ENCODE measurements at regions not wholly inside any gene's neighbourhood (a gene's known extent, or its start where the extent isn't known, plus 50 kb on each side); places are given as distances from the start of the nearest gene placed in this dataset.

DNA sequence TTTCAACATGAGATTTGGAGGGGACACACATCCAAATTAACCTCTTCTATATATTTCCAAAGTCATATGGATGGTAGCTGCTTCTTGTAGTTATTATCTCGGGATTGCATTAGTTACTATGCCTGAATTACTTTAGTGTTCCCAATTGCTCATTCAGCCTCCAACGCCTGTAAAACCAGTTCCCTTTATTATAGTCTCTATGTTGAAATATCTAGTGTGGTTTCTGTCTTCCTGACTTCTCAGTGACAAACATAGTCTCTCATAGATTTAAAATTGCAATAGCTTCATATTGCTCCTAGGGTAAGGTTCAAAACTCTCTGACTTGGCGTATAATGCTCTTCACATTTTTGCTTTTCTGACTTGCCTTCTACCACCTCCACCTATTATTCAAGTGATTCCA lies 366.4 kb downstream of the CASP12 start:
- WGBS (ENCODE audit: extremely low coverage, insufficient coverage, insufficient read length): no CpG with 5 or more reads among the region's 3 CpGs
- Histone ChIP-seq H4K91ac (ENCODE audit: low read depth, low read length) (no peak overlapping the region), H3K9ac (ENCODE audit: low read length) (no peak overlapping the region)

DNA sequence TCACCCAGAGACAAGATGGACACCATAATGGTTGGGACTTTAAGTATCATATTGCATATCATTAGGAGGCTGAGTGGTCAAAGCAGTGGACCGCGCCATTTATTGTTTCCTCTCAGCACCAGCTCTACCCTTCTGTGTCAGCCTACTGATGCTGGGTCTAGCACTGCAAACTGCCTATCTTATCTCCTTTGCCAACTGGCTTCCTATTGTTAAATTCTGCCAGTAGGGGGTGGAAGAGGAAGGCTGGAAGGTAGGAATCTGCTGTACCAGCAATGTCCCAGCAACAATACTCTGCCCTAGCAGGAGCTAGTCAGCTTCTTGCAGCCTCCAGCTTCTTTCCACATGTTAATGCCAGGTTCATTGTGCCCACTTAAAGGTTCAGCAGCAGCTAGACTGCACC lies 367.1 kb upstream of the PDGFD start:
- no peaks in the 10 kb centered on the region for H3K4me1 ChIP-seq (ENCODE audit: control insufficient read depth in 1 of 2, insufficient read depth in 2 of 2, low read length in 2 of 2)
- H2BK12ac ChIP-seq (ENCODE audit: low read length): no peak overlapping the region
- H4K91ac ChIP-seq (ENCODE audit: low read depth, low read length): no peak overlapping the region
- H4K12ac ChIP-seq (ENCODE audit: low read depth, low read length): no peak overlapping the region
- H3K9me3 ChIP-seq (ENCODE audit: insufficient read depth, low read depth, low read length): no peaks in the 10 kb centered on the region
- no peak overlapping the region for H2AK5ac ChIP-seq (ENCODE audit: low read length)
- no peak for DNase-seq
- H3K23ac ChIP-seq (ENCODE audit: low read length): no peak overlapping the region
- H3K9ac ChIP-seq (ENCODE audit: low read length): no peak overlapping the region
- no peak overlapping the region for H3K4me3 ChIP-seq (ENCODE audit: low read depth, low read length)
- no peak overlapping the region for H3K4ac ChIP-seq (ENCODE audit: low read depth, low read length)
- no peak overlapping the region for H4K8ac ChIP-seq (ENCODE audit: low read depth, low read length)
- no peaks in the 10 kb centered on the region for H3K36me3 ChIP-seq (ENCODE audit: control insufficient read depth in 1 of 2, insufficient read depth in 2 of 2, low read length in 2 of 2)
- no peak overlapping the region for H3K27ac ChIP-seq (ENCODE audit: low read depth, low read length)
- H2BK120ac ChIP-seq (ENCODE audit: insufficient read depth, low read length, poor library complexity): no peak overlapping the region
- no peak overlapping the region for H2AFZ ChIP-seq (ENCODE audit: insufficient read depth, low read length, poor library complexity)
- H3K79me2 ChIP-seq (ENCODE audit: control insufficient read depth, insufficient read depth, low read length, poor library complexity): no peaks in the 10 kb centered on the region
- no peak overlapping the region for H3K14ac ChIP-seq (ENCODE audit: low read length)
- no peak overlapping the region for H3K4me2 ChIP-seq (ENCODE audit: low read length)
- H3K27me3 ChIP-seq (ENCODE audit: insufficient read depth, low read length): no peaks in the 10 kb centered on the region
- H3K79me1 ChIP-seq (ENCODE audit: low read length): no peaks in the 10 kb centered on the region
- H3K18ac ChIP-seq (ENCODE audit: low read length): no peak overlapping the region
- no CpG with 5 or more reads among the region's 2 CpGs for WGBS (ENCODE audit: extremely low coverage, insufficient coverage, insufficient read length)
- H2BK5ac ChIP-seq (ENCODE audit: low read depth, low read length, poor library complexity): no peak overlapping the region

More for the DNA sequence above, 366.4 kb downstream of the CASP12 start:
- Histone ChIP-seq H2BK12ac (ENCODE audit: low read length) (no peak overlapping the region), H3K23ac (ENCODE audit: low read length) (no peak overlapping the region), H2AFZ (ENCODE audit: insufficient read depth, low read length, poor library complexity) (no peak overlapping the region), H3K36me3 (ENCODE audit: control insufficient read depth in 1 of 2, insufficient read depth in 2 of 2, low read length in 2 of 2) (no peaks in the 10 kb centered on the region), H3K14ac (ENCODE audit: low read length) (no peak overlapping the region), H3K27me3 (ENCODE audit: insufficient read depth, low read length) (no peaks in the 10 kb centered on the region), H3K18ac (ENCODE audit: low read length) (no peak overlapping the region), H3K9me3 (ENCODE audit: insufficient read depth, low read depth, low read length) (no peaks in the 10 kb centered on the region), H3K79me1 (ENCODE audit: low read length) (no peaks in the 10 kb centered on the region), H2AK5ac (ENCODE audit: low read length) (no peak overlapping the region), H3K4ac (ENCODE audit: low read depth, low read length) (no peak overlapping the region), H2BK120ac (ENCODE audit: insufficient read depth, low read length, poor library complexity) (no peak overlapping the region), H2BK5ac (ENCODE audit: low read depth, low read length, poor library complexity) (no peak overlapping the region), H4K8ac (ENCODE audit: low read depth, low read length) (no peak overlapping the region), H3K27ac (ENCODE audit: low read depth, low read length) (no peak overlapping the region), H3K4me2 (ENCODE audit: low read length) (no peak overlapping the region), H3K4me3 (ENCODE audit: low read depth, low read length) (no peak overlapping the region), H3K4me1 (ENCODE audit: control insufficient read depth in 1 of 2, insufficient read depth in 2 of 2, low read length in 2 of 2) (no peaks in the 10 kb centered on the region), H3K79me2 (ENCODE audit: control insufficient read depth, insufficient read depth, low read length, poor library complexity) (no peaks in the 10 kb centered on the region), H4K12ac (ENCODE audit: low read depth, low read length) (no peak overlapping the region)
- DNase-seq: no peak

DNA sequence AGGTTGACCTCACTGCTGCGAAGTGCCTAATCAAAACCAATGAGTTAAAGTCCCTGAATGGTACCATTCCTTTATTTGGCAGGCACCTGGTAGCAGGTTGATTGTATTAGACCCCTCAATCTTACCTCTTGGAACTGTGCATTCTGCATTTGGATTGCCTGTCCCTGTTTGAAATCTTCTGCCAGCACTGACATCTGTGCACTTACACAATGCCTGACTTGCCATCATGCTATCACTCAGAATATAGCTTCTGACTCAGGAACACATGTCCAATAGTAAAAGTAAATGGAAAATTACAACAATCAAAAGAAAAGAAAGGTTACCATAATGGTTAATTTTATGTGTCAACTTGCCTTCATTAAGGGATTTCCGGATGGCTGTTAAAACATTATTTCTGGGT lies 366.0 kb upstream of the PDGFD start:
- no peak overlapping the region for H2BK12ac ChIP-seq (ENCODE audit: low read length)
- WGBS (ENCODE audit: extremely low coverage, insufficient coverage, insufficient read length): no CpG with 5 or more reads among the region's 2 CpGs

DNA sequence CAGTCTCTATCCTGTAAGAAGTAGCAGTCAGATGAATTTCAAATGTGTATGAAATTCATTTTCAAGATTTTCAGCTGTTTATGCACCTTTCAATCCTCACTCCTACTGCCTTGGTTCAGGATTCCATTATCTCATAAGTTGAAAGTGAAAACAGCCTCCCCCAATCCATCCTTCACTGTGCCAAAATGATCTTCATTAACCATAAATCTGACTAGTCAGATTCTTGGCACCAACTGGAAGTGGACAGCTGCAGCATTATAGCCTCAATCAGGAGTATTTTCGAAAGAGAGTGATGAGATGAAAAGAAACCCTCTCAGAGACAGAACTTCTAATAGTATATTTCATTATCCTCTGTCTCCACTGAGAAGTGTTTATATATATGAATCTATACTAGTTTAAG lies 365.3 kb upstream of the PDGFD start:
- Histone ChIP-seq H3K79me1 (ENCODE audit: low read length) (no peaks in the 10 kb centered on the region), H2BK120ac (ENCODE audit: insufficient read depth, low read length, poor library complexity) (no peak overlapping the region), H2AK5ac (ENCODE audit: low read length) (no peak overlapping the region), H3K18ac (ENCODE audit: low read length) (no peak overlapping the region), H4K8ac (ENCODE audit: low read depth, low read length) (no peak overlapping the region), H3K27ac (ENCODE audit: low read depth, low read length) (no peak overlapping the region), H3K9me3 (ENCODE audit: insufficient read depth, low read depth, low read length) (no peaks in the 10 kb centered on the region), H3K27me3 (ENCODE audit: insufficient read depth, low read length) (no peaks in the 10 kb centered on the region), H3K4me1 (ENCODE audit: control insufficient read depth in 1 of 2, insufficient read depth in 2 of 2, low read length in 2 of 2) (no peaks in the 10 kb centered on the region), H3K4me3 (ENCODE audit: low read depth, low read length) (no peak overlapping the region), H3K79me2 (ENCODE audit: control insufficient read depth, insufficient read depth, low read length, poor library complexity) (no peaks in the 10 kb centered on the region), H4K91ac (ENCODE audit: low read depth, low read length) (no peak overlapping the region), H4K12ac (ENCODE audit: low read depth, low read length) (no peak overlapping the region), H3K14ac (ENCODE audit: low read length) (no peak overlapping the region), H2AFZ (ENCODE audit: insufficient read depth, low read length, poor library complexity) (no peak overlapping the region), H3K4ac (ENCODE audit: low read depth, low read length) (no peak overlapping the region), H2BK5ac (ENCODE audit: low read depth, low read length, poor library complexity) (no peak overlapping the region), H3K4me2 (ENCODE audit: low read length) (no peak overlapping the region), H3K9ac (ENCODE audit: low read length) (no peak overlapping the region), H2BK12ac (ENCODE audit: low read length) (no peak overlapping the region), H3K23ac (ENCODE audit: low read length) (no peak overlapping the region), H3K36me3 (ENCODE audit: control insufficient read depth in 1 of 2, insufficient read depth in 2 of 2, low read length in 2 of 2) (no peaks in the 10 kb centered on the region)
- no peak for DNase-seq
- WGBS (ENCODE audit: extremely low coverage, insufficient coverage, insufficient read length): no CpG with 5 or more reads among the region's 1 CpG

More for the DNA sequence above, 366.0 kb upstream of the PDGFD start:
- Histone ChIP-seq H3K4me1 (ENCODE audit: control insufficient read depth in 1 of 2, insufficient read depth in 2 of 2, low read length in 2 of 2) (no peaks in the 10 kb centered on the region), H2BK120ac (ENCODE audit: insufficient read depth, low read length, poor library complexity) (no peak overlapping the region), H3K79me1 (ENCODE audit: low read length) (no peaks in the 10 kb centered on the region), H3K79me2 (ENCODE audit: control insufficient read depth, insufficient read depth, low read length, poor library complexity) (no peaks in the 10 kb centered on the region), H4K91ac (ENCODE audit: low read depth, low read length) (no peak overlapping the region), H3K23ac (ENCODE audit: low read length) (no peak overlapping the region), H3K9ac (ENCODE audit: low read length) (no peak overlapping the region), H3K9me3 (ENCODE audit: insufficient read depth, low read depth, low read length) (no peaks in the 10 kb centered on the region), H2BK5ac (ENCODE audit: low read depth, low read length, poor library complexity) (no peak overlapping the region), H3K36me3 (ENCODE audit: control insufficient read depth in 1 of 2, insufficient read depth in 2 of 2, low read length in 2 of 2) (no peaks in the 10 kb centered on the region), H3K4ac (ENCODE audit: low read depth, low read length) (no peak overlapping the region), H2AK5ac (ENCODE audit: low read length) (no peak overlapping the region), H3K14ac (ENCODE audit: low read length) (no peak overlapping the region), H3K27ac (ENCODE audit: low read depth, low read length) (no peak overlapping the region), H3K4me2 (ENCODE audit: low read length) (no peak overlapping the region), H2AFZ (ENCODE audit: insufficient read depth, low read length, poor library complexity) (no peak overlapping the region), H4K8ac (ENCODE audit: low read depth, low read length) (no peak overlapping the region), H3K18ac (ENCODE audit: low read length) (no peak overlapping the region), H3K4me3 (ENCODE audit: low read depth, low read length) (no peak overlapping the region), H4K12ac (ENCODE audit: low read depth, low read length) (no peak overlapping the region), H3K27me3 (ENCODE audit: insufficient read depth, low read length) (no peaks in the 10 kb centered on the region)
- DNase-seq: no peak

Measured in trophoblast cell (in vitro differentiated cells and primary cell).